ENCODE measurements at regions not wholly inside any gene's neighbourhood (a gene's known extent, or its start where the extent isn't known, plus 50 kb on each side); places are given as distances from the start of the nearest gene placed in this dataset.

DNA sequence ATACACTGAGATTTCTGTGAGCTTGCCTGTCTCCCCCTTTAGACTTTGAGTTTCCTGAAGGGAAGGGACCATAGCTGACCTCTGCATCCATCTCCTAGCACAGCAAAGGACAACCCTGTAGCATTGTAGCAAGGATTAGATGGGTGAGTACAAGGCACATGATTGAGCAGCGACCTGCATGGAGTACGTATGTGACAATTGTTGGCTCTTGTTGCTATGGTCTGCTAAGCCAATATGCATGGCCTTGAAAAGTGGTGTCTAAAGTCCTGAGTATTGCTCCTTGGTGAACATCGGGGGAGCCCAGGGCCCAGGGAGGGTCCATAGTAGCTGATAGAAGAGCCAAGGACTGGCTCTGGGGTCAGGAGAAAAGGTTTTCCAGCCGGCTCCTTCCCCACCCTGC is 365.0 kb upstream of the CHD6 start:
- DNase-seq (ENCODE audit: low read depth in 1 of 2, low spot score in 1 of 2), result no peak
- no peak for TF ChIP-seq JUND (IDR thresholded peaks at IDR 0.05; ENCODE audit: low read depth)
- in situ Hi-C loops (cut with HindIII; ENCODE audit: low pct_unique_long_range_greater_than_20kb, low sequenced_read_pairs), result no loop called here

GRCh38 chr20:41981746-41982145 is 363.6 kb upstream of the CHD6 start:
- DNase-seq (ENCODE audit: low read depth in 1 of 2, low spot score in 1 of 2), result no peak
- in situ Hi-C loops (cut with HindIII; ENCODE audit: low pct_unique_long_range_greater_than_20kb, low sequenced_read_pairs), result no loop called here
- TF ChIP-seq JUND (IDR thresholded peaks at IDR 0.05; ENCODE audit: low read depth), result no peak

DNA sequence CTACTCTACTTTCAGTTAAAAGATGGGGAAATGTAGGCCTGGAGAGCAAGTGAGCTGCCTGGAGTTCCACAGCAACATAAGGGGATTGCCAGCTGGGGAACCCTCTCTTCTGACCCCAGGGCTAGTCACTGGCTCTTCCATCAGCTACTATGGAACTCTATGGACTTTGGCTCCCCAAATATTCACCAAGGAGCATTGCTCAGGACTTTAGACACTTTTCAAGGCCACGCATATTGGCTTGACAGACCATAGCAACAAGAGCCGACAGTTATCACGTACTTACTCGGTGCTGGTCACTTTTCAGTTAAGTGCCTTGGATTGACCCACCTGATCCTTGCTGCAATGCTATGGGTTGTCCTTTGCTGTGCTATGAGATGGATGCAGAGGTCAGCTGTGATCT is 360.7 kb upstream of the CHD6 start:
- in situ Hi-C loops (cut with HindIII; ENCODE audit: low pct_unique_long_range_greater_than_20kb, low sequenced_read_pairs), result no loop called here
- TF ChIP-seq JUND (IDR thresholded peaks at IDR 0.05; ENCODE audit: low read depth), result no peak
- no peak for DNase-seq (ENCODE audit: low read depth in 1 of 2, low spot score in 1 of 2)

DNA sequence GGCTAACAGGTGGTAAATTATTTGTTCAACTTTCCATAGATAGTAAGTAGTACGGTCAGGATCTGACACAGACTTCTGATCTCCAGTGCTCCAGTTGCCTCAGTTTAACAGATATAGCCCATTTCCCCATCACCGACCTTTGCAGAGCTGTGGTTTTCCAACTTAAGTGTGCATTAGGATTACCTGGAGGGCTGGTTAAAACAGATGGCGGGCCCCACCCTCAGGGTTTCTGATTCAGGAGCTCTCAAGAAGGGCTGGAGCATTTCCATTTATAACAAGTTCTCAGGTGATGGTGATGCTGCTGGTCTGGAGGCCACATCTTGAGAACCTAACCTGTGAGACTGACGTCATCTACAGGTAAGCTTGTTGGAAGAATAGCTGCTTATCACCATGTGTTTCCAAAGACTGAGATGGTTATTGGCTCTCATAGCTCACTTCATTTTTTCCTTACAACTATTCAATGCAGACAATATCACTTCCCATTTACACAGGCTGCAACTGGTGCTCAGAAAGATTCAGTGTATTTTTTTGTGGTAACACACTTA is 360.1 kb upstream of the CHD6 start:
- no peak for DNase-seq (ENCODE audit: low read depth in 1 of 2, low spot score in 1 of 2)
- in situ Hi-C loops (cut with HindIII; ENCODE audit: low pct_unique_long_range_greater_than_20kb, low sequenced_read_pairs), result no loop called here
- no peak for TF ChIP-seq JUND (IDR thresholded peaks at IDR 0.05; ENCODE audit: low read depth)

GRCh38 chr20:41969656-41970055 is 351.5 kb upstream of the CHD6 start:
- in situ Hi-C loops (cut with HindIII; ENCODE audit: low pct_unique_long_range_greater_than_20kb, low sequenced_read_pairs), result no loop called here
- no peak for DNase-seq (ENCODE audit: low read depth in 1 of 2, low spot score in 1 of 2)
- TF ChIP-seq JUND (IDR thresholded peaks at IDR 0.05; ENCODE audit: low read depth), result no peak

DNA sequence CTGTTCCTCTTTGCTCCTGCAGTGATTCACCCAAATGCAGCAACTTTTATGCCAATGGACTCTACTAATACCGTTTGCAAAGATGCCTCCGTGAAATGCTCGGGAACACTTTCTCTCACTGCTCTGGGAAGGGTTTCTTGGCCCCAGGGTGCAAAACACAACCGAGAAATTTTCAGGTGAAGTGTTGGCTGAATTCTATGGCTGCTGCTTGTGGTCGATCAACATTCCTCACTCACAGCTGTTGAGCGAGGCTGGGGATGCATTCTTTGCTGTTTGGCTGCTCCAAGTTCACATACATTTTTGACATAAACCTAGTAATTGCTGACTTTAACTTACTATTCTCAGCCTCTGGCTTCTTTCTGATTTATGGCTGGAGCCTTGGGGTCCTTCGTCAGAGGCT is 342.0 kb upstream of the CHD6 start:
- TF ChIP-seq JUND (IDR thresholded peaks at IDR 0.05; ENCODE audit: low read depth), result no peak

DNA sequence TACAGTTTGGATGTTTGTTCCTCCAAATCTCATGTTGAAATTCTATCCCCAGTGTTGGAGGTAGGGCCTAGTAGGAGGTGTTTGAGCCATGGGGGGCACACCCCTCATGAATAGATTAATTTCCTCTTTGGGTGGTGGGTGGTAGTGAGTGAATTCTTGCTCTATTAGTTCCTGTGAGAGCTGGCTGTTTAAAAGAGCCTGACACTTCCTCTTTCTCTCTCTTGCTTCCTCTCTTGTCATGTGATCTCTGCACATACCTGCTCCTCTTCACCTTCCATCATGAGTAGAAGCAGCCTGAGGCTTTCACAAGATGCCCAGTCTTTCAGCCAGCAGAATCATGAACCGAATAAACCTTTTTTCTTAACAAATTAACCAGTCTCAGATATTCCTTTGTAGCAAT is 340.2 kb upstream of the CHD6 start:
- TF ChIP-seq JUND (IDR thresholded peaks at IDR 0.05; ENCODE audit: low read depth), result no peak
- no peak for DNase-seq (ENCODE audit: low read depth in 1 of 2, low spot score in 1 of 2)
- in situ Hi-C loops (cut with HindIII; ENCODE audit: low pct_unique_long_range_greater_than_20kb, low sequenced_read_pairs), result no loop called here

More for the DNA sequence above, 342.0 kb upstream of the CHD6 start:
- no peak for DNase-seq (ENCODE audit: low read depth in 1 of 2, low spot score in 1 of 2)
- in situ Hi-C loops (cut with HindIII; ENCODE audit: low pct_unique_long_range_greater_than_20kb, low sequenced_read_pairs), result no loop called here

DNA sequence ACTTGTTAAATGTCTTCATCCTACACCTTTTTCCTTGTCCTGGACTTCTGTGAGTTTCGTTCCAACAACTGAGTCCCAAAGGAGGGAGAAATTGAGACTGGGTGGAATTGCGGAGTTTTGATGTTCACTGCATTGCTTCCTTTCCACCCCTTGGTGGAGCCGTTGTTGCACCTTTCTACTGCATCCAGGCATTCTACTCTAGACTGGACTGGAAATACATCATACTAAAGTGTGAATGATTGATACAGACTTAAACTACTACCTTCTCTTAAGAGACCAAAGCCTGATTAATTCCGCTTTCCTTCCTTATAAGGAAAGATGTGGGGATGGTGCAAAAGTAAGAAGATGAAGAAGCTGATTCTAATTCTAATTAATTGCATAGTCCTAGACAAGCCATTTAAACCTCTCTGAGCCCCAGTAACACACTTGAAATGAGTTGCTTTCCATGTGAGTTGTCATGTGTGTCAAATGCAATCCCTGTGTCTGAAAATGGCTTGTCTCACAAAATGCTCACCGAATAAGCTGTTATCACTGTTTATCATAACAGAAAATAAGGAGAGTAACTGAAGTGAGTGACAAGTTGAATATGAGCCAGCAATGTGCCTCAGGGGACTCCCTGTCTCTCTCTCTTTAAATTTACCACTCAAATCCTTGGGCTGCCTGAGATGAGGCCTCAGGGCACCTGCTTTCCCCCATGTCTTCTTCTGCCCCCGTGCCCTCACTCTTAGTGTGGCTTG is 338.3 kb upstream of the CHD6 start:
- in situ Hi-C loops (cut with HindIII; ENCODE audit: low pct_unique_long_range_greater_than_20kb, low sequenced_read_pairs), result no loop called here
- peak; percentile 41 to 59 for DNase-seq (ENCODE audit: low read depth in 1 of 2, low spot score in 1 of 2)
- TF ChIP-seq JUND (IDR thresholded peaks at IDR 0.05; ENCODE audit: low read depth), result no peak

DNA sequence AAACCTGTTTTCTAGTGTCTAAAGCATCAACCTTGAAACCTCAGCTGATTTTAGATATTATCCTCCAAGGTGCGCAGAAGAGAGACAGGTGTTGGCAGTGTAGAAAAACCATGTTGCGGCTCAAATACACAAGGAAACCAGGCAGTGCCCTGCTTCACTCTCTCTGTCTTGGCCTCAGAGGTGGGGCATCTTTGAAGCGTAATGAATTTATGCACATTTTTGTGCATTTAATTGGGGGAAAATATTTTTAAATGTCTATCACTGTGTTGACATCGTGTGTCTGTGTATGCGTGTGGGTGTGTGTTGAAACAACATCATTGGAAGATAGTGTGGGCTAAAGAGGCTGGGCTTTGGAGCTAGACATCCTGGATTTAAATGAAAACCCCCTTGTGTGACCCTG is 334.0 kb upstream of the CHD6 start:
- DNase-seq (ENCODE audit: low read depth in 1 of 2, low spot score in 1 of 2), result no peak
- in situ Hi-C loops (cut with HindIII; ENCODE audit: low pct_unique_long_range_greater_than_20kb, low sequenced_read_pairs), result no loop called here
- no peak for TF ChIP-seq JUND (IDR thresholded peaks at IDR 0.05; ENCODE audit: low read depth)

DNA sequence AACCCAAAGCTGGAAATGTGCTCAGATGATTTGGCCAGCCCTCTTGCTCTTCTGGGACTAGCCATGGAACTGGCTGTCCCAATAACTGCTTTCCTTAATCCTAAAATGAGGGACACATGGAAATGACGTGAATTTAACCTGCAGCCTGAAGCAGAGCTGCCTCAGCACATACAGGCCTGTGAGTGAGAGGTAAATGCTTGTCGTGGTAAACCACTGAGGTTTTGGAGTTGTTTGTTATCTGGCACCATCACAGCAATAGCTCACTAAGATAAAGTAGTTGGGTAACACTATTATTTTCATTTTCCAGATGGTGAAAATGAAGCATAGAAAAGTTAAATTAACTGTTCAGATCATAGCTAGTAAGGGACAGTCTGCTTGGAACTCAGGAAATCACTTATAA is 333.4 kb upstream of the CHD6 start:
- in situ Hi-C loops (cut with HindIII; ENCODE audit: low pct_unique_long_range_greater_than_20kb, low sequenced_read_pairs), result no loop called here
- TF ChIP-seq JUND (IDR thresholded peaks at IDR 0.05; ENCODE audit: low read depth), result no peak
- no peak for DNase-seq (ENCODE audit: low read depth in 1 of 2, low spot score in 1 of 2)

- no peak for TF ChIP-seq JUND (IDR thresholded peaks at IDR 0.05; ENCODE audit: low read depth)
- no peak for DNase-seq (ENCODE audit: low read depth in 1 of 2, low spot score in 1 of 2)
- in situ Hi-C loops (cut with HindIII; ENCODE audit: low pct_unique_long_range_greater_than_20kb, low sequenced_read_pairs), result no loop called here
Measured at GRCh38 chr20:41939659-41940058, 321.5 kb upstream of the CHD6 start.

GRCh38 chr20:41938353-41938752 is 320.2 kb upstream of the CHD6 start:
- DNase-seq (ENCODE audit: low read depth in 1 of 2, low spot score in 1 of 2), result no peak
- in situ Hi-C loops (cut with HindIII; ENCODE audit: low pct_unique_long_range_greater_than_20kb, low sequenced_read_pairs), result no loop called here
- no peak for TF ChIP-seq JUND (IDR thresholded peaks at IDR 0.05; ENCODE audit: low read depth)

- no peak for TF ChIP-seq JUND (IDR thresholded peaks at IDR 0.05; ENCODE audit: low read depth)
- no peak for DNase-seq (ENCODE audit: low read depth in 1 of 2, low spot score in 1 of 2)
- in situ Hi-C loops (cut with HindIII; ENCODE audit: low pct_unique_long_range_greater_than_20kb, low sequenced_read_pairs), result no loop called here
Measured at GRCh38 chr20:41935259-41935791, 317.1 kb upstream of the CHD6 start.
